VCaP (cell line): ENCODE measurements at regions not wholly inside any gene's neighbourhood (a gene's known extent, or its start where the extent isn't known, plus 50 kb on each side); places are given as distances from the start of the nearest gene placed in this dataset.
"Not testable (repeated sequence)": the region's sequence is repeated elsewhere in the genome, so short reads cannot be mapped to it uniquely, and the experiment has no call there.

Experiments
- H3K27ac ChIP-seq: fragments of 450-650 bp; 2 replicates; pipeline ENCODE4 v1.5.1; 2017
- TF ChIP-seq, protein P1 (sequence below): fragments of 450-650 bp; conservative IDR thresholded peaks from 2 replicates; pipeline ENCODE4 v1.5.1; 2017; ENCODE audit warnings: mild to moderate bottlenecking, moderate library complexity

DNA sequence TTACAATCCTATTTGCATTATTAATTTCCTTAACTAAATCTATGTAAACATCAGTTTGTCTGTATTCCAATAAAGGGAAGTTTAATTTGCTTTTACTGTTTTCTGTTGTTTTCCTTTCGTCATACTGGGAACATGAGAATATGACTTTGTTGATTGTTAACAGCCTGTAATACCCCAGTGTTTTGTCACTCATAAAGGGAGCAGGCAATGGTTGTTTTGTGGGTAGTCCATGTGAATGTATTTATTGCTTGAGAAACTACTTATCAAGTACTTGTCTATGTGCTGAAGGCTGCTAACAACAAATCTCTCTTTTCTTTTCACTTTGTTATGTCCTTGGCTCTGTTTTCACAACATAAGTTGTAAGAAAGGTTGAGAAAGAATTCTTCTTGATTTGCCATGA is 1070.2 kb upstream of the ACO1 start:
- TF ChIP-seq, protein P1, sequence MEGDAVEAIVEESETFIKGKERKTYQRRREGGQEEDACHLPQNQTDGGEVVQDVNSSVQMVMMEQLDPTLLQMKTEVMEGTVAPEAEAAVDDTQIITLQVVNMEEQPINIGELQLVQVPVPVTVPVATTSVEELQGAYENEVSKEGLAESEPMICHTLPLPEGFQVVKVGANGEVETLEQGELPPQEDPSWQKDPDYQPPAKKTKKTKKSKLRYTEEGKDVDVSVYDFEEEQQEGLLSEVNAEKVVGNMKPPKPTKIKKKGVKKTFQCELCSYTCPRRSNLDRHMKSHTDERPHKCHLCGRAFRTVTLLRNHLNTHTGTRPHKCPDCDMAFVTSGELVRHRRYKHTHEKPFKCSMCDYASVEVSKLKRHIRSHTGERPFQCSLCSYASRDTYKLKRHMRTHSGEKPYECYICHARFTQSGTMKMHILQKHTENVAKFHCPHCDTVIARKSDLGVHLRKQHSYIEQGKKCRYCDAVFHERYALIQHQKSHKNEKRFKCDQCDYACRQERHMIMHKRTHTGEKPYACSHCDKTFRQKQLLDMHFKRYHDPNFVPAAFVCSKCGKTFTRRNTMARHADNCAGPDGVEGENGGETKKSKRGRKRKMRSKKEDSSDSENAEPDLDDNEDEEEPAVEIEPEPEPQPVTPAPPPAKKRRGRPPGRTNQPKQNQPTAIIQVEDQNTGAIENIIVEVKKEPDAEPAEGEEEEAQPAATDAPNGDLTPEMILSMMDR: no peak
- H3K27ac ChIP-seq: no peak overlapping the region

- no peak overlapping the region for H3K27ac ChIP-seq
- TF ChIP-seq, protein P1: no peak
Observed at GRCh38 chr9:31320494-31320893, 1063.9 kb upstream of the ACO1 start.

- no peak overlapping the region for H3K27ac ChIP-seq
- TF ChIP-seq, protein P1: no peak
Observed at GRCh38 chr9:31321256-31321655, 1063.2 kb upstream of the ACO1 start.

- no peak overlapping the region for H3K27ac ChIP-seq
- TF ChIP-seq, protein P1: no peak
Observed at GRCh38 chr9:31321686-31322085, 1062.8 kb upstream of the ACO1 start.

- H3K27ac ChIP-seq: no peak overlapping the region
- TF ChIP-seq, protein P1: no peak
Observed at GRCh38 chr9:31323726-31324444, 1060.6 kb upstream of the ACO1 start.

DNA sequence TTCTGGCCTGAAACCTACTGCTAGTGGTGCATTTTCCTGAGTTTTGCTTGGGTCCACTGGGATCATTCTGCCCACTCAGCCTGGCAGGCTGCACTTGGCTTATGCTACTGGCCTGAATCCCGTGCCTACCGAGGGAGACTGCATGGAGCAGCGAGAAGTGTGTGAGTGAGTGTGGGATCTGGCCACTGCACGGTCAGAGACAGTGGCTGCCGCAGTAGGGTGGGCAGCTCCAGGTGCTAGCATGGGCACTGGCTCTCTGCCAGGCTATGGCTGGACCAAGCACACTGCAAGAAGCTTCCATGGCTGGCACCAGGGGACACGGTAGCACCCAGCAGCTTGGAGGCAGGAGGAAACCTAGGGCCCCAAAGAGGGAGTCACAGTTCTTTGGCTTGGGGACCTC is 1058.7 kb upstream of the ACO1 start:
- TF ChIP-seq, protein P1: no peak
- no peak overlapping the region for H3K27ac ChIP-seq

GRCh38 chr9:31326883-31327282 is 1057.6 kb upstream of the ACO1 start:
- not testable (repeated sequence) for H3K27ac ChIP-seq

DNA sequence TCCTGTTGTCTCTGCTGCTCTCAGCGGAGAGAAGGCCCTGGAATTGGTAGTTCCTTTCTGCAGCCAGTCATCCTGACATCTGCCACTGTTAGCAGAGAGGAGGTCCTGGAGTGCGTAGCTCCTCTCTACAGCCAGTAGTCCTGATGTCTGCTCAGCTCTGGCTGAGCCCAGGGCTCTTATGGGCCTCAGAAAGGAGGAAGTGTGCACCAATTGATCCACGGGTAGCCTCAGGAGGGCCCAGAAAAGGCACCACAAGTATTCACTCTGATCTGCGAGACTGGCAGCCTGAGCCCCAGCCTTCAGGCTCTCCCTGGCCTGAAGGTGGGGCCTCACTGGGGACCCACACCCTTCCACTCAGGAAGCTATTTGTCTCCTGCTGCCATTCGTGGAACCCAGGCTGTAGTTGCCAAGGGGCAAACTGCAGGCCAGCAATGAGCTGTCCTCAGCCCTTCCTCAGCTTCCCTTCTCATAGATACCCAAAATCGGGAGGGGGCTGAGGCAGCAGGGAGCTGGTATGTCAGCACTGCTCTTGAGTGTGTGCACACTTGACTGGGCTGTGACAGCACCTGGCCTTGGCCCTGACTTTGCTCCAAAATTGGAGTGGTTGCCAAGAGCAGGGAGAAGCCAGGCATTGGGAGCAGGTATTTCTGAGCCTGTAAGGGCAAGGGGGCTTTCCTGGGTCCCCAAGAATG is 1049.5 kb upstream of the ACO1 start:
- TF ChIP-seq, protein P1: no peak
- peak overlapping the region; percentile 70 for H3K27ac ChIP-seq
